ACC112 (cell line): ENCODE measurements at regions not wholly inside any gene's neighbourhood (a gene's known extent, or its start where the extent isn't known, plus 50 kb on each side); places are given as distances from the start of the nearest gene placed in this dataset.

Experiments
- H2AFZ ChIP-seq: fragments of 200-600 bp; sonication (generic); one replicate; pipeline ENCODE4 v1.6.0; 2017; ENCODE audit warnings: antibody characterized with exemption, low read length; ENCODE audit not compliant: unreplicated experiment
- H3K27ac ChIP-seq: fragments of 200-600 bp; sonication (generic); 2 replicates; pipeline ENCODE4 v1.5.1; 2014; ENCODE audit warnings: low read depth, mild to moderate bottlenecking, antibody characterized with exemption, low read length, moderate library complexity
- H3K27me3 ChIP-seq: fragments of 200-600 bp; sonication (generic); 2 replicates; pipeline ENCODE4 v1.6.1; 2014; ENCODE audit warnings: mild to moderate bottlenecking, antibody characterized with exemption, low read length, moderate library complexity, mixed read lengths; ENCODE audit not compliant: insufficient read depth
- H3K36me3 ChIP-seq: fragments of 200-600 bp; sonication (generic); 2 replicates; pipeline ENCODE4 v1.6.1; 2016; ENCODE audit warnings: mild to moderate bottlenecking, antibody characterized with exemption, low read length, moderate library complexity, mixed read lengths; ENCODE audit not compliant: insufficient read depth
- H3K4me1 ChIP-seq: fragments of 200-600 bp; sonication (generic); one replicate; pipeline ENCODE4 v1.6.1; 2016; ENCODE audit warnings: low read length, mixed read lengths; ENCODE audit not compliant: insufficient read depth, unreplicated experiment, control insufficient read depth
- H3K4me3 ChIP-seq: fragments of 200-600 bp; sonication (generic); 2 replicates; pipeline ENCODE4 v1.5.1; 2014; ENCODE audit warnings: mild to moderate bottlenecking, low read depth, low read length
- H3K79me2 ChIP-seq: fragments of 200-600 bp; sonication (generic); one replicate; pipeline ENCODE4 v1.6.0; 2016; ENCODE audit warnings: low read length; ENCODE audit not compliant: control insufficient read depth, unreplicated experiment, insufficient read depth

DNA sequence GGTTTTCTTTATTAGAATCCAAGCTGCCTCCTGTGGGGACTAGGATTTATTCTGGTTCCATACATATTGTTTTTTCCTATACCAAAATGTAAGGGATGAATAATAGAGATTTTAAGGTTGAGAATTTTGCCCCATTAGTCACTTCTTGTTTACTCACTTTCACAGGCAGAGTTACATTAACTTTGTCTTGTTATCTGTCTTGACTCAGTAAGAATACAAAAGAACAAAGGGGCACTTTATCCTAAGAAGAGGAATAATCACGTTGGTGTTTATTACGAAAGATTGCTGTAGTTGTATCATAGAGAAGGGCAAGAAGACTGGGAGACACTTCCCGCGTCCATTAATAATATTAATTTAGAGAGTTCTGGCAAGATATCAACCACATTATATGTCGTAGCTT lies 599.7 kb upstream of the FTMT start:
- Histone ChIP-seq H3K36me3 (no peaks in the 10 kb centered on the region), H3K4me3 (peak overlapping the region; percentile 21; the same call in 1 of the 2 replicates), H3K79me2 (no peaks in the 10 kb centered on the region), H3K27ac (peak overlapping the region; percentile 67), H3K27me3 (no peaks in the 10 kb centered on the region), H3K4me1 (peaks cover 11% of the 10 kb centered on the region), H2AFZ (peak overlapping the region; percentile 74)

DNA sequence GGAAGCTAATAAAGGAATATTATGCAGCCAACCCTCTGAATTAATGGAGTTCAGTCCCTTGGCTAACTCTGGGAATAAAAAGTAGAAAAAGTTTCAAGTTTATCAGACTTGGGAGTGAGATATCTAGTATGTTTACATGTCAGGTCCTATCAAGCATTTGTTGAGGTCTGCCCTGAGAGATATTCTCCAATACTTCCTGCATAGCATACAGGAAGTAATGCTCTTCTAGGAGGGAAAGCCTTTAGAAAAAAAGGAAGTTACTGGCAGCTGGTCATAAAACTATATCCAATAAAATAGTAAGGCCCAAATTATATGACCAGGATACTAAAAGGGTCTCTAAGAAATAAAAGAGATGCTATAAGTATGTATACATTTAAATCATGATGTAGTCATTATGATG lies 594.1 kb upstream of the FTMT start:
- Histone ChIP-seq H3K27ac (no peak overlapping the region), H3K36me3 (no peaks in the 10 kb centered on the region), H3K27me3 (no peaks in the 10 kb centered on the region), H3K79me2 (no peaks in the 10 kb centered on the region), H2AFZ (no peak overlapping the region), H3K4me1 (peaks cover 3% of the 10 kb centered on the region), H3K4me3 (no peak overlapping the region)

DNA sequence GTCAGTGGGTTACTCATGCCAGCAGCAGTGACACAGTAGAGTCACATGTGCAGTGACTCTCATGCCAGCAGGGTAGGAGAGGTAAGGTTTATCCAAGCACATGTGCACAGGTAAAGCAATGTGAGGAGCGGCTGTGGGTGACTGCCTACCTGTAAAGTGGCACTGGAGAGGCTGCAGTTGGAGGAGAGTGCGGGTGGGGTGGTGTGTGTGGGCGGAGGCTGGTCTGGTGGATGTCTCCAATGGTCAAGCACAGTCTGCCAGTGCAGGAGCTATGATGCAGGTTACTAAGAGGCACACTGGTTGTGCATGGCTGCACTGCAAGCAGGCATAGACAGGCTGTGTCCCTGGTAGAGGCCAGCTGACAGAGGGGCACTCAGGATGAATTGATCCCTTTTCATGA lies 588.2 kb upstream of the FTMT start:
- no peak overlapping the region for H2AFZ ChIP-seq
- no peaks in the 10 kb centered on the region for H3K27me3 ChIP-seq
- H3K4me1 ChIP-seq: no peaks in the 10 kb centered on the region
- no peak overlapping the region for H3K4me3 ChIP-seq
- no peaks in the 10 kb centered on the region for H3K79me2 ChIP-seq
- no peak overlapping the region for H3K27ac ChIP-seq
- H3K36me3 ChIP-seq: no peaks in the 10 kb centered on the region

DNA sequence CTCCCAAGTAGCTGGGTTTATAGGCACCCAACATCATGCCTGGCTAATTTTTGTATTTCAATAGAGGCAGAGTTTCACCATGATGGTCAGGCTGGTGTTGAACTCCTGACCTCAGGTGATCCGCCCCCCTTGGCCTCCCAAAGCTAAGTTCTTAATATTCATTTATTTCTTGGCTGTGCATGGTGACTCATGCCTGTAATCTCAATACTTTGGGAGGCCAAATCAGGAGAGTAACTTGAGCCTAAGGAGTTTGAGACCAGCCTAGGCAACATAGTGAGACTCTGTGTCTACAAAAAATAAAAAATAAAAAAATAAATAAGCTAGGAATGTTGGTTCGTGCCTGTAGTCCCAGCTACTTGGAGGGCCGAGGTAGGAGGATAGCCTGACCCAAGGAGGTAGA lies 587.1 kb upstream of the FTMT start:
- Histone ChIP-seq H3K36me3 (no peaks in the 10 kb centered on the region), H3K27me3 (no peaks in the 10 kb centered on the region), H3K27ac (no peak overlapping the region), H3K4me3 (no peak overlapping the region), H3K79me2 (no peaks in the 10 kb centered on the region), H3K4me1 (no peaks in the 10 kb centered on the region), H2AFZ (no peak overlapping the region)

GRCh38 chr5:121271546-121271945 lies 580.1 kb upstream of the FTMT start:
- H3K4me1 ChIP-seq: peaks cover 11% of the 10 kb centered on the region
- H3K27me3 ChIP-seq: no peaks in the 10 kb centered on the region
- no peak overlapping the region for H3K27ac ChIP-seq
- H2AFZ ChIP-seq: no peak overlapping the region
- H3K36me3 ChIP-seq: no peaks in the 10 kb centered on the region
- H3K4me3 ChIP-seq: no peak overlapping the region
- H3K79me2 ChIP-seq: no peaks in the 10 kb centered on the region

GRCh38 chr5:121273833-121274433 lies 577.7 kb upstream of the FTMT start:
- peak overlapping the region; percentile 51; the same call in 1 of the 2 replicates for H3K4me3 ChIP-seq
- H3K36me3 ChIP-seq: no peaks in the 10 kb centered on the region
- H3K27ac ChIP-seq: peak overlapping the region; percentile 93
- H3K27me3 ChIP-seq: no peaks in the 10 kb centered on the region
- no peaks in the 10 kb centered on the region for H3K79me2 ChIP-seq
- H2AFZ ChIP-seq: peak overlapping the region; percentile 72
- H3K4me1 ChIP-seq: peaks cover 11% of the 10 kb centered on the region

- H3K4me3 ChIP-seq: no peak overlapping the region
- H3K27ac ChIP-seq: no peak overlapping the region
- H2AFZ ChIP-seq: no peak overlapping the region
Observed at GRCh38 chr5:121279801-121280200, 571.9 kb upstream of the FTMT start.

GRCh38 chr5:121285801-121286521 lies 565.7 kb upstream of the FTMT start:
- peak overlapping the region; percentile 33 for H2AFZ ChIP-seq
- no peaks in the 10 kb centered on the region for H3K36me3 ChIP-seq
- H3K79me2 ChIP-seq: no peaks in the 10 kb centered on the region
- H3K27me3 ChIP-seq: no peaks in the 10 kb centered on the region
- no peak overlapping the region for H3K27ac ChIP-seq
- H3K4me1 ChIP-seq: peaks cover 6% of the 10 kb centered on the region
- H3K4me3 ChIP-seq: peak overlapping the region; percentile 32; the same call in 1 of the 2 replicates

More at GRCh38 chr5:121279801-121280200, 571.9 kb upstream of the FTMT start:
- H3K79me2 ChIP-seq: no peaks in the 10 kb centered on the region
- no peaks in the 10 kb centered on the region for H3K4me1 ChIP-seq
- H3K36me3 ChIP-seq: no peaks in the 10 kb centered on the region
- no peaks in the 10 kb centered on the region for H3K27me3 ChIP-seq

GRCh38 chr5:121288781-121289180 lies 562.9 kb upstream of the FTMT start:
- H3K27ac ChIP-seq: no peak overlapping the region
- H3K4me1 ChIP-seq: peaks cover 6% of the 10 kb centered on the region
- no peak overlapping the region for H2AFZ ChIP-seq
- H3K27me3 ChIP-seq: no peaks in the 10 kb centered on the region
- H3K4me3 ChIP-seq: no peak overlapping the region
- no peaks in the 10 kb centered on the region for H3K36me3 ChIP-seq
- no peaks in the 10 kb centered on the region for H3K79me2 ChIP-seq

DNA sequence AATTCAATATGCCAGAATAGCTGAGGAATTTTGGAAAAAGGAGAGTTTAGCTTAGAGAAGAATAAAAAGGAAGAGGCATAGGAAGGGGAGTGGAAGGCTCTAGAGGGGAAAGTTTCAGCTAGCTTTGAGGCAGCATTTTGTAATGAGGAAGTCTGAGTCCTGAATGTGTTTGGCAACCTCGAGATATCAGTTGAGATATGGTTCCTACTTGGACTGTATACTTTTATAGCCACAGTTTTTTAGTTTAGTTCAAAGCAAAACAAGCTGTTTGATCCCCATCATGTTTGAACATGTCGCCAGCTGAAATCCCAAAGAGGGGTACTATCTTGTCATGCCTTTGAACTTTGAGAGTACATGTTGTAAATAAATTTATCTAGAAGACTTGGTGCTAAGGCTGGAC lies 559.0 kb upstream of the FTMT start:
- Histone ChIP-seq H3K79me2 (no peaks in the 10 kb centered on the region), H3K4me1 (no peaks in the 10 kb centered on the region), H2AFZ (peak overlapping the region; percentile 4), H3K27me3 (no peaks in the 10 kb centered on the region), H3K27ac (no peak overlapping the region), H3K36me3 (no peaks in the 10 kb centered on the region), H3K4me3 (no peak overlapping the region)

DNA sequence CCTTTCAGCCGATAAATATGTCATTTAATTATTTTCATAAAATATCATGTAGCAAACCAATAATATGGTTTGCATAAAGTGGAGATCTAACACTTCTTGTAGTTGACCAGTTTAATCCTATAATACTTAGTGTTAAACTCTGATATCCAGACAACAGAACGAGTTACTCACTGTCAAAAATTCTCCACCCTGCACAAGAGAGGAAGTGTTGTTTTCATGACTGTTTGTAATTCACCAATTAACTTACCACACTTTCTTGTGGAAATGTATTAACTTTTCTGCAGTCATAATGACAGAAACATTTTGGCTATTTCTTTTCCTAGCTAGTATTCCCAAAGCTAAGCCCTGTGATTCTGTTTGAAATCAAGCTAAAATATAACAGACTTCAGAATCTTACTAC lies 555.3 kb upstream of the FTMT start:
- Histone ChIP-seq H3K4me1 (no peaks in the 10 kb centered on the region), H3K27me3 (no peaks in the 10 kb centered on the region), H3K79me2 (no peaks in the 10 kb centered on the region), H2AFZ (no peak overlapping the region), H3K36me3 (no peaks in the 10 kb centered on the region), H3K4me3 (no peak overlapping the region), H3K27ac (no peak overlapping the region)
